ENCODE measurements at regions not wholly inside any gene's neighbourhood (a gene's known extent, or its start where the extent isn't known, plus 50 kb on each side); places are given as distances from the start of the nearest gene placed in this dataset.

GRCh38 chr13:90448466-90449037 lies 898.9 kb upstream of the MIR17HG start:
- no peak for TF ChIP-seq CTCF (IDR thresholded peaks at IDR 0.05; ENCODE audit: low read depth, low read length)
- no peak for TF ChIP-seq EZH2phosphoT487 (IDR thresholded peaks at IDR 0.05; ENCODE audit: low read depth)

Data from OCI-LY3 (cell line).